MM.1S (cell line): ENCODE measurements at regions not wholly inside any gene's neighbourhood (a gene's known extent, or its start where the extent isn't known, plus 50 kb on each side); places are given as distances from the start of the nearest gene placed in this dataset.
"Not testable (repeated sequence)": the region's sequence is repeated elsewhere in the genome, so short reads cannot be mapped to it uniquely, and the experiment has no call there.

Experiments
- DNase-seq: peaks from one replicate; pipeline ENCODE4 v3.0.0-alpha.2; 2015
- H2AFZ ChIP-seq: fragments of 300-600 bp; sonication (generic); 2 replicates; pipeline ENCODE4 v1.6.0; 2016; ENCODE audit warnings: antibody characterized with exemption, low read length
- H3F3A ChIP-seq: fragments of 300-600 bp; sonication (generic); 2 replicates; pipeline ENCODE4 v1.6.1; 2016; ENCODE audit warnings: mild to moderate bottlenecking, antibody characterized with exemption, low read length, moderate library complexity, mixed read lengths; ENCODE audit not compliant: insufficient read depth
- H3K27ac ChIP-seq: fragments of 300-600 bp; sonication (generic); 2 replicates; pipeline ENCODE4 v1.5.1; 2016; ENCODE audit warnings: mild to moderate bottlenecking, low read length
- H3K27me3 ChIP-seq: fragments of 300-600 bp; sonication (generic); replicated peaks from 2 replicates; pipeline ENCODE4 v1.6.0; 2016; ENCODE audit warnings: low read length; ENCODE audit not compliant: insufficient read depth
- H3K36me3 ChIP-seq: fragments of 300-600 bp; sonication (generic); replicated peaks from 2 replicates; pipeline ENCODE4 v1.6.1; 2016; ENCODE audit warnings: mild to moderate bottlenecking, low read length, mixed read lengths; ENCODE audit not compliant: insufficient read depth
- H3K4me1 ChIP-seq: fragments of 300-600 bp; sonication (generic); 2 replicates; pipeline ENCODE4 v1.6.1; 2016; ENCODE audit warnings: low read length, mixed read lengths
- H3K4me2 ChIP-seq: fragments of 300-600 bp; sonication (generic); 2 replicates; pipeline ENCODE4 v1.6.0; 2016; ENCODE audit warnings: low read depth, low read length
- H3K4me3 ChIP-seq: fragments of 300-600 bp; sonication (generic); 2 replicates; pipeline ENCODE4 v1.5.1; 2016; ENCODE audit warnings: low read length, mixed read lengths
- H3K79me2 ChIP-seq: fragments of 300-600 bp; sonication (generic); 2 replicates; pipeline ENCODE4 v1.6.1; 2016; ENCODE audit warnings: mixed run types, low read length, mixed read lengths
- H3K9ac ChIP-seq: fragments of 300-600 bp; sonication (generic); 2 replicates; pipeline ENCODE4 v1.6.1; 2016; ENCODE audit warnings: low read length, mixed read lengths
- H3K9me2 ChIP-seq: fragments of 300-600 bp; sonication (generic); replicated peaks from 2 replicates; pipeline ENCODE4 v1.6.1; 2016; ENCODE audit warnings: mild to moderate bottlenecking, low read length, mixed read lengths; ENCODE audit not compliant: insufficient read depth
- H3K9me3 ChIP-seq: fragments of 300-600 bp; sonication (generic); replicated peaks from 2 replicates; pipeline ENCODE4 v1.6.1; 2016; ENCODE audit warnings: mild to moderate bottlenecking, low read length, mixed read lengths; ENCODE audit not compliant: insufficient read depth
- H4K20me1 ChIP-seq: fragments of 300-600 bp; sonication (generic); 2 replicates; pipeline ENCODE4 v1.6.1; 2016; ENCODE audit warnings: mild to moderate bottlenecking, low read length, moderate library complexity, mixed read lengths; ENCODE audit not compliant: insufficient read depth
- EZH2 ChIP-seq: fragments of 300-600 bp; sonication (generic); optimal IDR thresholded peaks from 2 replicates; pipeline ENCODE3; 2017; ENCODE audit warnings: low read depth, mild to moderate bottlenecking, antibody characterized with exemption, low read length, mixed read lengths
- EZH2phosphoT487 ChIP-seq: fragments of 300-600 bp; sonication (generic); IDR thresholded peaks from 2 replicates; pipeline ENCODE4 v1.6.1; 2018; ENCODE audit warnings: antibody characterized with exemption, low read length
- TF ChIP-seq, protein P1 (sequence below): fragments of 300-600 bp; sonication (generic); IDR thresholded peaks from 2 replicates; pipeline ENCODE4 v1.5.1; 2016; ENCODE audit warnings: antibody characterized with exemption, low read length, mixed read lengths

DNA sequence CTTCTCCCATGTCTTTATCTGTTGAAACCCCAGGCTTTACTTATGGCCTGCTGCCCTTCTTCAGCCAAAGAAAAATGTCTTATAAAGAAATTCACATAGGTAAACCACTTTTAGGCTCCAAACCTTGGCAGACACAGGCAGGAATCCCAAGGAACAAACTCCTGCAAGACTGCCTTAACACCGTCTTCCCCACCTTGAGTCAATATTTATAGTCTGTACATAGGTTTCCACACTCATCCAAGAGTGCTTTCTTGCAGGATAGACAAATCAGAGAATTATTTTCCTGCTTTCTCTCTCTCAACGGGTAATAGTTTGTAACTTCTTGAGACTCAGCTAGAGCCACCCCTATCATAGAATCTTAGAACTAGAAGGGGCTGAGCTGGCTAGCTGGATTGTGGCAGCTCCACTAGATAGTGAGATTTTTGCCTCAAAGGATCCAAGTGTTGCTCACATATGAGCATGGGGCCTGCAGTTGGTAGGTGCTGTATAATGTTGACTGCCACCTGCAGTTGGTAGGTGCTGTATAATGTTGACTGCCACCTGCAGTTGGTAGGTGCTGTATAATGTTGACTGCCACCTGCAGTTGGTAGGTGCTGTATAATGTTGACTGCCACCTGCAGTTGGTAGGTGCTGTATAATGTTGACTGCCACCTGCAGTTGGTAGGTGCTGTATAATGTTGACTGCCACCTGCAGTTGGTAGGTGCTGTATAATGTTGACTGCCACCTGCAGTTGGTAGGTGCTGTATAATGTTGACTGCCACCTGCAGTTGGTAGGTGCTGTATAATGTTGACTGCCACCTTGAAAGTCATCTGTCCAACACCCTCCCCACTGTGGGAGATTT lies 142.5 kb downstream of the MINAR1 start:
- H2AFZ ChIP-seq, H3K36me3 ChIP-seq, H4K20me1 ChIP-seq, H3K9me3 ChIP-seq, H3K27me3 ChIP-seq, DNase-seq, H3K4me3 ChIP-seq, H3K27ac ChIP-seq, H3K4me1 ChIP-seq, H3K79me2 ChIP-seq, H3F3A ChIP-seq, H3K4me2 ChIP-seq, H3K9me2 ChIP-seq, H3K9ac ChIP-seq: not testable (repeated sequence)
- TF ChIP-seq, protein P1, sequence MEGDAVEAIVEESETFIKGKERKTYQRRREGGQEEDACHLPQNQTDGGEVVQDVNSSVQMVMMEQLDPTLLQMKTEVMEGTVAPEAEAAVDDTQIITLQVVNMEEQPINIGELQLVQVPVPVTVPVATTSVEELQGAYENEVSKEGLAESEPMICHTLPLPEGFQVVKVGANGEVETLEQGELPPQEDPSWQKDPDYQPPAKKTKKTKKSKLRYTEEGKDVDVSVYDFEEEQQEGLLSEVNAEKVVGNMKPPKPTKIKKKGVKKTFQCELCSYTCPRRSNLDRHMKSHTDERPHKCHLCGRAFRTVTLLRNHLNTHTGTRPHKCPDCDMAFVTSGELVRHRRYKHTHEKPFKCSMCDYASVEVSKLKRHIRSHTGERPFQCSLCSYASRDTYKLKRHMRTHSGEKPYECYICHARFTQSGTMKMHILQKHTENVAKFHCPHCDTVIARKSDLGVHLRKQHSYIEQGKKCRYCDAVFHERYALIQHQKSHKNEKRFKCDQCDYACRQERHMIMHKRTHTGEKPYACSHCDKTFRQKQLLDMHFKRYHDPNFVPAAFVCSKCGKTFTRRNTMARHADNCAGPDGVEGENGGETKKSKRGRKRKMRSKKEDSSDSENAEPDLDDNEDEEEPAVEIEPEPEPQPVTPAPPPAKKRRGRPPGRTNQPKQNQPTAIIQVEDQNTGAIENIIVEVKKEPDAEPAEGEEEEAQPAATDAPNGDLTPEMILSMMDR, result peak; percentile 43

DNA sequence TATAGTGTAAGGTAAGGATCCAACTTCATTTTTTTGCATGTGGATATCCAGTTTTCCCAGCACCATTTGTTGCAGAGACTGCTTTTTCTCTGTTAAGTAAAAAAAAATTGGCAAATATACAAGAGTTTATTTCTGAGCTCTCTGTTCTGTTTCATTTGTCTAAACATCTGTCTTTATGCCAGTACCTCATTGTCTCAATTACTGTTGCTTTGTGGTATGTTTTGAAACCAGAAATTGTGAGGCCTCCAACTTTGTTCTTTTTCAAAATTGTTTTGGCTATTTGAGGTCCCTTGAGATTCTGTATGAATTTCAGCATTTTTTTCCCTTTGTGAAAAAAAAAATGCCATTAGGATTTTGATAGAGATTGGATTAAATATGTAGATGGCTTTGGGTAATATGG lies 150.5 kb downstream of the MINAR1 start:
- Histone ChIP-seq H3K27me3 (no peaks in the 10 kb centered on the region), H3K4me3 (no peak overlapping the region)

DNA sequence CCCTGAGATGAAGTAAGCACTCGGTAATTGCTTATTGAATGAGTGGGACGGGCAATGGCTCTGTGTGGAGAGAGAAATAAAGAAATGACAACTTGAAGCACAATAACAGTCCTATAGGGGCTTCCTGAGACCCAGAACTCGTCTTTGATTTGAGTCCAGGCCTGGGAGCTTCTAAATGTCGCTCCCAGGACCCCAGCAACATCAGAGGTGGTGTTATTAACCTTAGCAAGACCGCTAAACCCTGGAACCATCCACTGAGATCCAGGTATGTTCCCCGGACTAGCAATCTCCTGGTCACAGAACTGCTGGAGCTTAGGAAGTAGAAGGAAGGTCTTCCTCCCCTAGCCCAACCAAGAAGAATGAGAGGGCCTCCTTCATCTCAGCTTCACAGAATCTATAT lies 160.0 kb downstream of the MINAR1 start:
- Histone ChIP-seq H3K4me1 (0 out of 2 replicates have a peak, but pooled peaks cover 4% of the 10 kb centered on the region), H3K36me3 (no peaks in the 10 kb centered on the region), H3F3A (no peaks in the 10 kb centered on the region), H3K9me2 (no peaks in the 10 kb centered on the region), H3K27ac (no peak overlapping the region), H3K9ac (no peak overlapping the region), H3K4me2 (no peak overlapping the region), H3K9me3 (no peaks in the 10 kb centered on the region), H3K79me2 (no peaks in the 10 kb centered on the region), H4K20me1 (no peaks in the 10 kb centered on the region), H3K27me3 (no peaks in the 10 kb centered on the region), H3K4me3 (no peak overlapping the region), H2AFZ (no peak overlapping the region)
- no peak for DNase-seq
- TF ChIP-seq, protein P1, result no peak
- TF ChIP-seq EZH2 (no peak), EZH2phosphoT487 (no peak)

More for the DNA sequence above, 150.5 kb downstream of the MINAR1 start:
- Histone ChIP-seq H3K36me3 (no peaks in the 10 kb centered on the region), H2AFZ (no peak overlapping the region), H3K9ac (no peak overlapping the region), H3K9me3 (no peaks in the 10 kb centered on the region), H3K4me2 (no peak overlapping the region), H4K20me1 (no peaks in the 10 kb centered on the region), H3K4me1 (0 out of 2 replicates have a peak, but pooled peaks cover 6% of the 10 kb centered on the region), H3K9me2 (no peaks in the 10 kb centered on the region), H3K27ac (no peak overlapping the region), H3F3A (no peaks in the 10 kb centered on the region), H3K79me2 (no peaks in the 10 kb centered on the region)
- TF ChIP-seq, protein P1, result no peak
- TF ChIP-seq EZH2 (no peak), EZH2phosphoT487 (no peak)
- DNase-seq, result no peak
